ENCODE measurements at regions not wholly inside any gene's neighbourhood (a gene's known extent, or its start where the extent isn't known, plus 50 kb on each side); places are given as distances from the start of the nearest gene placed in this dataset.
"Not testable (repeated sequence)": the region's sequence is repeated elsewhere in the genome, so short reads cannot be mapped to it uniquely, and the experiment has no call there.

GRCh38 chr6:132126150-132126549 is 175.0 kb upstream of the CCN2 start:
- TF ChIP-seq CTCF (IDR thresholded peaks at IDR 0.05; ENCODE audit: low read depth, low read length) = no peak
- no peak for DNase-seq (ENCODE audit: extremely low read depth, low read depth)

GRCh38 chr6:132122871-132123270 is 171.7 kb upstream of the CCN2 start:
- DNase-seq (ENCODE audit: extremely low read depth, low read depth) = no peak
- no peak for TF ChIP-seq CTCF (IDR thresholded peaks at IDR 0.05; ENCODE audit: low read depth, low read length)

GRCh38 chr6:132122176-132122575 is 171.0 kb upstream of the CCN2 start:
- no peak for TF ChIP-seq CTCF (IDR thresholded peaks at IDR 0.05; ENCODE audit: low read depth, low read length)
- no peak for DNase-seq (ENCODE audit: extremely low read depth, low read depth)

GRCh38 chr6:132118144-132118543 is 167.0 kb upstream of the CCN2 start:
- TF ChIP-seq CTCF (IDR thresholded peaks at IDR 0.05; ENCODE audit: low read depth, low read length) = no peak
- no peak for DNase-seq (ENCODE audit: extremely low read depth, low read depth)

GRCh38 chr6:132115714-132116366 is 164.7 kb upstream of the CCN2 start:
- no peak for DNase-seq (ENCODE audit: extremely low read depth, low read depth)
- no peak for TF ChIP-seq CTCF (IDR thresholded peaks at IDR 0.05; ENCODE audit: low read depth, low read length)

- TF ChIP-seq CTCF (IDR thresholded peaks at IDR 0.05; ENCODE audit: low read depth, low read length) = no peak
- no peak for DNase-seq (ENCODE audit: extremely low read depth, low read depth)
Observed at GRCh38 chr6:132114201-132114825, 163.1 kb upstream of the CCN2 start.

GRCh38 chr6:132109752-132110151 is 158.6 kb upstream of the CCN2 start:
- DNase-seq (ENCODE audit: extremely low read depth, low read depth) = not testable (repeated sequence)

GRCh38 chr6:132107896-132108295 is 156.7 kb upstream of the CCN2 start:
- DNase-seq (ENCODE audit: extremely low read depth, low read depth) = no peak
- no peak for TF ChIP-seq CTCF (IDR thresholded peaks at IDR 0.05; ENCODE audit: low read depth, low read length)
